SK-N-SH treated with all-trans-retinoic acid at 6 μM for 48 hours (cell line): ENCODE measurements at regions not wholly inside any gene's neighbourhood (a gene's known extent, or its start where the extent isn't known, plus 50 kb on each side); places are given as distances from the start of the nearest gene placed in this dataset.

Experiments
- BACH2 ChIP-seq: fragments of 250-450 bp; sonication (Bioruptor Pico); IDR thresholded peaks from 2 replicates; pipeline ENCODE4 v1.9.0; 2021; ENCODE audit warnings: mild to moderate bottlenecking, borderline replicate concordance
- POU6F1 ChIP-seq: fragments of 250-450 bp; sonication (Bioruptor Pico); IDR thresholded peaks from 2 replicates; pipeline ENCODE4 v1.8.0; 2021; ENCODE audit warnings: low read depth, mild to moderate bottlenecking, moderate library complexity, borderline replicate concordance
- RARB ChIP-seq: fragments of 250-450 bp; sonication (Bioruptor Pico); IDR thresholded peaks from 2 replicates; pipeline ENCODE4 v1.8.0; 2021; ENCODE audit warnings: mild to moderate bottlenecking, moderate library complexity
- TCF4 ChIP-seq: fragments of 250-450 bp; sonication (Bioruptor Pico); IDR thresholded peaks from 2 replicates; pipeline ENCODE4 v1.8.0; 2021; ENCODE audit warnings: mild to moderate bottlenecking, moderate library complexity, borderline replicate concordance
- TSHZ2 ChIP-seq: fragments of 250-450 bp; sonication (Bioruptor Pico); IDR thresholded peaks from 2 replicates; pipeline ENCODE4 v1.5.0; 2020; ENCODE audit warnings: mild to moderate bottlenecking, moderate library complexity
- ZFP30 ChIP-seq: fragments of 450-650 bp; formaldehyde crosslinking; IDR thresholded peaks from 2 replicates; pipeline ENCODE4 v1.5.0; 2022; ENCODE audit warnings: mild to moderate bottlenecking, moderate library complexity
- ZNF565 ChIP-seq: fragments of 450-650 bp; formaldehyde crosslinking; conservative IDR thresholded peaks from 2 replicates; pipeline ENCODE4 v1.5.0; 2020; ENCODE audit warnings: low read depth, mild to moderate bottlenecking, moderate library complexity

GRCh38 chr5:92330365-92330764 lies 947.2 kb upstream of the ARRDC3 start:
- no peak for TF ChIP-seq TSHZ2
- no peak for TF ChIP-seq ZFP30 (CRISPR knock-in tag)
- TF ChIP-seq RARB (CRISPR knock-in tag) = no peak
- no peak for TF ChIP-seq ZNF565
- TF ChIP-seq BACH2 (CRISPR knock-in tag) = no peak
- no peak for TF ChIP-seq POU6F1 (CRISPR knock-in tag)
- no peak for TF ChIP-seq TCF4 (CRISPR knock-in tag)
